Tibial nerve (tissue), 4 donors: ENCODE measurements at regions not wholly inside any gene's neighbourhood (a gene's known extent, or its start where the extent isn't known, plus 50 kb on each side); places are given as distances from the start of the nearest gene placed in this dataset.

ENCODE experiments used
- DNase-seq, 2 donors: peaks; one replicate each; pipeline ENCODE4 v3.0.0-alpha.2; 2019; ENCODE audit warnings: low spot score in 2 of 2
- H3K27ac ChIP-seq, 4 donors: fragments of 200-600 bp; sonication (generic) in 3 of 4; one replicate each; pipeline ENCODE4 v1.5.1; 2017 to 2019; ENCODE audit warnings: mild to moderate bottlenecking in 1 of 4
- H3K27me3 ChIP-seq, 2 donors: fragments of 200-600 bp; sonication (generic) in 1 of 2; one replicate each; pipeline versions ENCODE4 v1.5.1 to v1.6.0; 2017 to 2019
- H3K36me3 ChIP-seq, 3 donors: fragments of 200-600 bp; sonication (generic); one replicate each; pipeline ENCODE4 v1.5.1; 2018 to 2019
- H3K4me1 ChIP-seq, 4 donors: fragments of 200-600 bp; sonication (generic) in 3 of 4; one replicate each; pipeline ENCODE4 v1.5.1; 2017 to 2019
- H3K4me3 ChIP-seq, 4 donors: fragments of 200-600 bp; sonication (generic) in 3 of 4; one replicate each; pipeline ENCODE4 v1.5.1; 2017 to 2019; ENCODE audit warnings: mild to moderate bottlenecking in 1 of 4, moderate library complexity in 1 of 4
- H3K9me3 ChIP-seq, 4 donors: fragments of 200-600 bp; sonication (generic) in 3 of 4; one replicate each; pipeline ENCODE4 v1.5.1; 2017 to 2019
- CTCF ChIP-seq, 5 experiments: fragments of 200-600 bp in 3 of 5; fragments of 450-650 bp in 2 of 5; sonication (generic) in 3 of 5; IDR thresholded peaks; one replicate each; pipeline ENCODE4 v1.5.1; 2016 to 2019; ENCODE audit warnings: antibody characterized with exemption in 5 of 5, mild to moderate bottlenecking in 3 of 5, moderate library complexity in 2 of 5
- EP300 ChIP-seq, 2 donors: sonication (generic); formaldehyde crosslinking; IDR thresholded peaks; one replicate each; pipeline ENCODE4 v1.6.1; 2017; ENCODE audit warnings: antibody characterized with exemption in 2 of 2, mild to moderate bottlenecking in 1 of 2
- POLR2A ChIP-seq, 2 donors: fragments of 450-650 bp; IDR thresholded peaks; one replicate each; pipeline ENCODE4 v1.6.1; 2017; ENCODE audit warnings: antibody characterized with exemption in 2 of 2, mild to moderate bottlenecking in 2 of 2, moderate library complexity in 2 of 2
- WGBS, 2 donors: methylation state at CpG; one replicate each; pipeline ENCODE4 v1.1.5; 2018; 5-methylcytosine and 5-hydroxymethylcytosine counted together

GRCh38 chr3:109532257-109533216 lies 195.2 kb upstream of the DPPA4 start:
- Histone ChIP-seq H3K36me3 (no peaks in the 10 kb centered on the region), H3K9me3 (peaks cover 0 to 10% (median 0%) of the 10 kb centered on the region in 4 donors), H3K4me3 (no peak overlapping the region), H3K27ac (no peak overlapping the region), H3K4me1 (no peaks in the 10 kb centered on the region), H3K27me3 (no peaks in the 10 kb centered on the region)
- 64 to 74% methylated on average over 6 of the region's 6 CpGs for WGBS, 2 donors
- peak in 1 of 2 donors; percentile 9 for DNase-seq
- no peak for TF ChIP-seq POLR2A (IDR thresholded peaks at IDR 0.05)
- no peak for TF ChIP-seq EP300 (IDR thresholded peaks at IDR 0.05)
- no peak for TF ChIP-seq CTCF (IDR thresholded peaks at IDR 0.05)

GRCh38 chr3:109545746-109546145 lies 208.4 kb upstream of the DPPA4 start:
- no peak for TF ChIP-seq POLR2A (IDR thresholded peaks at IDR 0.05)
- no peak for TF ChIP-seq CTCF (IDR thresholded peaks at IDR 0.05)
- no peak for TF ChIP-seq EP300 (IDR thresholded peaks at IDR 0.05)
- 85 to 91% methylated on average over 10 of the region's 10 CpGs for WGBS, 2 donors

GRCh38 chr3:109548192-109548938 lies 211.0 kb upstream of the DPPA4 start:
- 61 to 68% methylated on average over 1 of the region's 1 CpG for WGBS, 2 donors
- no peaks in the 10 kb centered on the region for H3K4me1 ChIP-seq
- TF ChIP-seq EP300 (IDR thresholded peaks at IDR 0.05) (no peak), POLR2A (IDR thresholded peaks at IDR 0.05) (no peak), CTCF (IDR thresholded peaks at IDR 0.05) (no peak)

More at GRCh38 chr3:109545746-109546145, 208.4 kb upstream of the DPPA4 start:
- Histone ChIP-seq H3K4me1 (no peaks in the 10 kb centered on the region), H3K4me3 (no peak overlapping the region), H3K27me3 (no peaks in the 10 kb centered on the region), H3K27ac (no peak overlapping the region), H3K36me3 (no peaks in the 10 kb centered on the region), H3K9me3 (peaks cover 0 to 9% (median 0%) of the 10 kb centered on the region in 4 donors)
- no peak for DNase-seq

GRCh38 chr3:109553591-109554371 lies 216.4 kb upstream of the DPPA4 start:
- Histone ChIP-seq H3K36me3 (no peaks in the 10 kb centered on the region), H3K4me3 (no peak overlapping the region), H3K27ac (no peak overlapping the region), H3K27me3 (no peaks in the 10 kb centered on the region), H3K9me3 (peaks cover 0 to 11% (median 2%) of the 10 kb centered on the region in 4 donors), H3K4me1 (no peaks in the 10 kb centered on the region)
- no peak for DNase-seq
- 41 to 68% methylated on average over 4 of the region's 4 CpGs for WGBS, 2 donors
- TF ChIP-seq POLR2A (IDR thresholded peaks at IDR 0.05), result no peak
- TF ChIP-seq CTCF (IDR thresholded peaks at IDR 0.05), result no peak
- no peak for TF ChIP-seq EP300 (IDR thresholded peaks at IDR 0.05)

More at GRCh38 chr3:109548192-109548938, 211.0 kb upstream of the DPPA4 start:
- Histone ChIP-seq H3K27ac (no peak overlapping the region), H3K9me3 (no peaks in the 10 kb centered on the region), H3K36me3 (no peaks in the 10 kb centered on the region), H3K4me3 (no peak overlapping the region), H3K27me3 (no peaks in the 10 kb centered on the region)
- no peak for DNase-seq
